Activated naive CD4-positive, alpha-beta T cell treated with anti-CD3 and anti-CD28 coated beads, Interleukin-2, amount 50 U/mL, for 24 hours (primary cell): ENCODE measurements at regions not wholly inside any gene's neighbourhood (a gene's known extent, or its start where the extent isn't known, plus 50 kb on each side); places are given as distances from the start of the nearest gene placed in this dataset.

Experiments used
- H3K27ac Mint-ChIP-seq: one replicate; pipeline ENCODE4 v1.8.0; 2021; ENCODE audit warnings: mild to moderate bottlenecking, mixed read lengths
- H3K27me3 Mint-ChIP-seq: one replicate; pipeline ENCODE4 v1.8.0; 2021; ENCODE audit warnings: mixed read lengths
- H3K36me3 Mint-ChIP-seq: one replicate; pipeline ENCODE4 v1.8.0; 2021; ENCODE audit warnings: mixed read lengths
- H3K4me1 Mint-ChIP-seq: one replicate; pipeline ENCODE4 v1.8.0; 2021; ENCODE audit warnings: mixed read lengths
- H3K4me3 Mint-ChIP-seq: one replicate; pipeline ENCODE4 v1.8.0; 2021; ENCODE audit warnings: mild to moderate bottlenecking, mixed read lengths
- H3K9me3 Mint-ChIP-seq: one replicate; pipeline ENCODE4 v1.8.0; 2021; ENCODE audit warnings: mixed read lengths

GRCh38 chr16:11449716-11450115, 104.5 kb downstream of the RMI2 start:
- no peaks in the 10 kb centered on the region for H3K9me3 Mint-ChIP-seq
- H3K36me3 Mint-ChIP-seq: peaks cover 5% of the 10 kb centered on the region
- no peak overlapping the region for H3K27ac Mint-ChIP-seq
- no peak overlapping the region for H3K4me3 Mint-ChIP-seq
- H3K4me1 Mint-ChIP-seq: no peaks in the 10 kb centered on the region
- no peaks in the 10 kb centered on the region for H3K27me3 Mint-ChIP-seq

- Mint-ChIP-seq H3K27me3 (no peaks in the 10 kb centered on the region), H3K4me3 (no peak overlapping the region), H3K9me3 (no peaks in the 10 kb centered on the region), H3K4me1 (no peaks in the 10 kb centered on the region), H3K27ac (no peak overlapping the region), H3K36me3 (peaks cover 5% of the 10 kb centered on the region)
Measured at GRCh38 chr16:11450136-11450535, 104.9 kb downstream of the RMI2 start.

- Mint-ChIP-seq H3K4me3 (no peak overlapping the region), H3K27ac (no peak overlapping the region), H3K36me3 (peaks cover 5% of the 10 kb centered on the region), H3K27me3 (no peaks in the 10 kb centered on the region), H3K4me1 (no peaks in the 10 kb centered on the region), H3K9me3 (no peaks in the 10 kb centered on the region)
Measured at GRCh38 chr16:11452298-11452697, 107.0 kb downstream of the RMI2 start.

- no peaks in the 10 kb centered on the region for H3K9me3 Mint-ChIP-seq
- no peak overlapping the region for H3K4me3 Mint-ChIP-seq
- H3K27me3 Mint-ChIP-seq: no peaks in the 10 kb centered on the region
- H3K36me3 Mint-ChIP-seq: peaks cover 5% of the 10 kb centered on the region
- no peak overlapping the region for H3K27ac Mint-ChIP-seq
- no peaks in the 10 kb centered on the region for H3K4me1 Mint-ChIP-seq
Measured at GRCh38 chr16:11452746-11453389, 107.6 kb downstream of the RMI2 start.

- H3K4me3 Mint-ChIP-seq: no peak overlapping the region
- peaks cover 4% of the 10 kb centered on the region for H3K36me3 Mint-ChIP-seq
- H3K27me3 Mint-ChIP-seq: no peaks in the 10 kb centered on the region
- H3K9me3 Mint-ChIP-seq: no peaks in the 10 kb centered on the region
- H3K27ac Mint-ChIP-seq: no peak overlapping the region
- no peaks in the 10 kb centered on the region for H3K4me1 Mint-ChIP-seq
Measured at GRCh38 chr16:11456741-11457140, 111.5 kb downstream of the RMI2 start.

- Mint-ChIP-seq H3K9me3 (no peaks in the 10 kb centered on the region), H3K27ac (no peak overlapping the region), H3K4me3 (no peak overlapping the region), H3K4me1 (no peaks in the 10 kb centered on the region), H3K36me3 (peaks cover under 1% of the 10 kb centered on the region), H3K27me3 (no peaks in the 10 kb centered on the region)
Measured at GRCh38 chr16:11459722-11460121, 114.5 kb downstream of the RMI2 start.

- Mint-ChIP-seq H3K36me3 (no peaks in the 10 kb centered on the region), H3K9me3 (no peaks in the 10 kb centered on the region), H3K4me3 (no peak overlapping the region), H3K27me3 (no peaks in the 10 kb centered on the region), H3K4me1 (no peaks in the 10 kb centered on the region), H3K27ac (no peak overlapping the region)
Measured at GRCh38 chr16:11460820-11461594, 115.7 kb downstream of the RMI2 start.

GRCh38 chr16:11461595-11461990, 116.3 kb downstream of the RMI2 start:
- H3K36me3 Mint-ChIP-seq: no peaks in the 10 kb centered on the region
- H3K9me3 Mint-ChIP-seq: no peaks in the 10 kb centered on the region
- H3K27ac Mint-ChIP-seq: no peak overlapping the region
- no peaks in the 10 kb centered on the region for H3K27me3 Mint-ChIP-seq
- no peaks in the 10 kb centered on the region for H3K4me1 Mint-ChIP-seq
- no peak overlapping the region for H3K4me3 Mint-ChIP-seq

GRCh38 chr16:11462036-11462435, 116.8 kb downstream of the RMI2 start:
- no peak overlapping the region for H3K4me3 Mint-ChIP-seq
- no peaks in the 10 kb centered on the region for H3K9me3 Mint-ChIP-seq
- H3K36me3 Mint-ChIP-seq: no peaks in the 10 kb centered on the region
- no peak overlapping the region for H3K27ac Mint-ChIP-seq
- H3K27me3 Mint-ChIP-seq: no peaks in the 10 kb centered on the region
- no peaks in the 10 kb centered on the region for H3K4me1 Mint-ChIP-seq

- Mint-ChIP-seq H3K36me3 (no peaks in the 10 kb centered on the region), H3K9me3 (no peaks in the 10 kb centered on the region), H3K4me3 (no peak overlapping the region), H3K27ac (no peak overlapping the region), H3K4me1 (no peaks in the 10 kb centered on the region), H3K27me3 (no peaks in the 10 kb centered on the region)
Measured at GRCh38 chr16:11462861-11463260, 117.6 kb downstream of the RMI2 start.

- Mint-ChIP-seq H3K27me3 (no peaks in the 10 kb centered on the region), H3K36me3 (no peaks in the 10 kb centered on the region), H3K4me3 (no peak overlapping the region), H3K27ac (no peak overlapping the region), H3K9me3 (no peaks in the 10 kb centered on the region), H3K4me1 (no peaks in the 10 kb centered on the region)
Measured at GRCh38 chr16:11464241-11464640, 119.0 kb downstream of the RMI2 start.

GRCh38 chr16:11465675-11466074, 120.4 kb downstream of the RMI2 start:
- no peaks in the 10 kb centered on the region for H3K36me3 Mint-ChIP-seq
- H3K27me3 Mint-ChIP-seq: no peaks in the 10 kb centered on the region
- H3K27ac Mint-ChIP-seq: no peak overlapping the region
- no peaks in the 10 kb centered on the region for H3K4me1 Mint-ChIP-seq
- no peaks in the 10 kb centered on the region for H3K9me3 Mint-ChIP-seq
- no peak overlapping the region for H3K4me3 Mint-ChIP-seq

- Mint-ChIP-seq H3K27ac (no peak overlapping the region), H3K36me3 (no peaks in the 10 kb centered on the region), H3K9me3 (no peaks in the 10 kb centered on the region), H3K27me3 (no peaks in the 10 kb centered on the region), H3K4me3 (no peak overlapping the region), H3K4me1 (no peaks in the 10 kb centered on the region)
Measured at GRCh38 chr16:11470676-11471415, 115.9 kb downstream of the LITAF start.

- Mint-ChIP-seq H3K4me1 (no peaks in the 10 kb centered on the region), H3K36me3 (no peaks in the 10 kb centered on the region), H3K9me3 (no peaks in the 10 kb centered on the region), H3K27ac (no peak overlapping the region), H3K27me3 (no peaks in the 10 kb centered on the region), H3K4me3 (no peak overlapping the region)
Measured at GRCh38 chr16:11471548-11471947, 115.2 kb downstream of the LITAF start.

- Mint-ChIP-seq H3K27ac (no peak overlapping the region), H3K4me3 (no peak overlapping the region), H3K9me3 (no peaks in the 10 kb centered on the region), H3K27me3 (no peaks in the 10 kb centered on the region), H3K4me1 (no peaks in the 10 kb centered on the region), H3K36me3 (no peaks in the 10 kb centered on the region)
Measured at GRCh38 chr16:11472410-11472809, 114.3 kb downstream of the LITAF start.

GRCh38 chr16:11472851-11473250, 113.9 kb downstream of the LITAF start:
- H3K36me3 Mint-ChIP-seq: no peaks in the 10 kb centered on the region

More at GRCh38 chr16:11472851-11473250, 113.9 kb downstream of the LITAF start:
- H3K4me3 Mint-ChIP-seq: no peak overlapping the region
- no peaks in the 10 kb centered on the region for H3K9me3 Mint-ChIP-seq
- H3K27me3 Mint-ChIP-seq: no peaks in the 10 kb centered on the region
- H3K4me1 Mint-ChIP-seq: no peaks in the 10 kb centered on the region
- H3K27ac Mint-ChIP-seq: no peak overlapping the region
